ENCODE measurements at regions not wholly inside any gene's neighbourhood (a gene's known extent, or its start where the extent isn't known, plus 50 kb on each side); places are given as distances from the start of the nearest gene placed in this dataset.

DNA sequence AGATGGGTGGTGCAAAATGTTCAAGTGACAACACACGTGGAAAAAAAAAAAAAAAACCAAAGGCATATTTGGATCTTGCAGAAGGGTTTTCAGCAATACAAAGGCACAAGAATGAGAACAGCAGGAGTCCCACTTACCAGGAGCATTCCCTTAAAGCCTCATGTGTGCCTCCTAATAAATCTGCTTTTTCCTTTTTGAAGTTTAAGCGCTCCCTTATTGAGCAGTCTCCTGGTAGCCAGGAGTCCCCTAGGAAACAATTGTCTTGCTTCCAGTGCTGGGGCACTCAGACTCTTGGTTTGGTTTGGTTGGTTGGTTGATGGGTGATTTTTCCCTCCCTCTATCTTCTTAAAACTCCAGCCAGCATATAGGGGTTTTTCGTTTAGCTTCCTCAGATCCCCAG, 321.8 kb upstream of the NFE2L3 start:
- DNase-seq = no peak

DNA sequence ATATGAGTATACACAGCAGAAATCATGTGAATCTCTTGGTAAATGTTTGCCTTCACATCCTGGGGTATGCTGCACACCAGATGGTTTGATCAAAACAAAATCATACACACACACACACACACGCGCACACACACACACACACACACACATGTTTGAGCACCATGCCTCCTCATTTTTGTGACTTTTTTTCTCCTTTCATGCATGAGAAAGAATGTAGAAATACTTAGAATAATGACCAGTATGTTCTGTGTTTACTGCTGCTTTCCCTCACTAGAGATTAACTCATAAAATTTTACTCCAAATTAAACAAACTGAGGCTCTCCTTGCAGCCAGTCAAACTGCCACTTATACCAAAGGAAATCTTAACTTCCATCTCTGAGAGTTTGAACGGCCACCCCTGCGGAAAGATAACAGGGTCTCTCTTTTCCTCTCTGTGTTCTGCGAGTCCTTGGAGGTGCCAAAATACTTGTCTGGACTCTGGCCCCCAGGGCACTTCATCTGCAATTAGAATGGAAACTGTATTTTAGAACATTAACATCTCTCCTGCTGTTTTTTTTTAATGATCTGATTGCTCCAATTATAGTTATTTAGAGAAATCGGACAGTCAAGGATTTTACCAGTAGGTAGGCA, 320.8 kb upstream of the NFE2L3 start:
- DNase-seq = no peak

DNA sequence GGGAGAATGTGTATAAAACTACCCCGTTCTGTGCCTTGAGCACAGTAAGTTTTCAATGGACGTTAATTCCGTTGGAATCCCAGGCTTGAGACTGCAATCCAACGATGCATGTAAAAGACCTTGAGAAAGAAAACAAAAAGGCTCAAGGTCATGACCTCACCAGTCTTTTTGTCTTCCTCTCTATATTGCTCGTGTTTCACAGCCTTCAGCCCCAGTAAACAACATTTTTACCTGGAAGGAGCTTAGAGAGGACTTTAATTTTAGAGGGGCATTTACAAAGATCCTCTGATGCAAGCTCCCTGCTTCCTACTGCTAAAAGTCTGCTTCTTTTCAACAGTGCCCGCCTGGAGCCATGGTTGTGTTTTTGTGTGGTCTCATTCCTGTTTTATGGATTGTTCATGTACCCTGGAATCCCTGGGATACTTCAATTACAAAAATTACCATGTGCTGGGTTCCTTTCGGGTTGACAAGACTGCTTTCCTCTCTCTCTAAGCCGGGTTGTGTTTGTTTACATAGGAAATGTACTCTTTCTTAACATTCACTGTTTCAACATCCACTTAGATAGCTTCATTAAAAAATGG, 320.1 kb upstream of the NFE2L3 start:
- no peak for DNase-seq

DNA sequence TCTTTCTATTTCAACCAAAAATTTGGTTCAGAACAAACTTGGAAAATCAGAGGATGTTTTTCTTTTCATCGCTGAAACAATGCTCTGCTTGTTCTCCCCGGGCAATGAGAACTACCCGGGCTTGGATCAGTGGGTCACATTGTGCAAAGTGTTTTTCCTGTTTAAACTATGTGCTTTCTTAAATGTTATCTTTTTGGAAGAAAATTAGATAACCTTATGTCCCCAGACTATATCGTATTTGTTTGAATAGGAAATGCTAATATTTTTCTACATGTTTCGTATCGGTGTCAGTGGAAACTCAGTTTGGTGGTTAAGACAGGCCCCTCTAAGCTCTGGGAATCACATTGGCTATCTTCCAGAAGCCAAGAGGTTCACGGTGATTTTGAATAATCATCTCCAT, 319.5 kb upstream of the NFE2L3 start:
- DNase-seq = no peak

DNA sequence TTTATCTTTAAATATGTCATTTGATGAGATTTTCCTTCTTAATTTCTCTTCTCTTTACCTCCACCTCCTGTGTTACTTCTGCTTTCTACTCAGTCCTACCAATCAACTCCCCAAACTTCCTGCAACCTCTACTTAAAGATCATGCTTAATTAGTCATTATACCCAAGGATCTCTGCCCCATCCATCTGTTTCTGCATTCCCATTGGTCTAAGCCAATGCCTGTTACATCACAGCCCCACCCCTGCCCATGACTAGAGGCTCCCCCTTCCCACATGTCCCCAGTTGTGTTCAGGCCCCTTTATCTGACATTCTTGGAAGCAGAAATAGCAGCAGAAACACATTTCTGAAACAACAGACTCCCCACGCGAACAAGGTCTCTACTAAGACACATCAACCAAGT, 319.1 kb upstream of the NFE2L3 start:
- no peak for DNase-seq

DNA sequence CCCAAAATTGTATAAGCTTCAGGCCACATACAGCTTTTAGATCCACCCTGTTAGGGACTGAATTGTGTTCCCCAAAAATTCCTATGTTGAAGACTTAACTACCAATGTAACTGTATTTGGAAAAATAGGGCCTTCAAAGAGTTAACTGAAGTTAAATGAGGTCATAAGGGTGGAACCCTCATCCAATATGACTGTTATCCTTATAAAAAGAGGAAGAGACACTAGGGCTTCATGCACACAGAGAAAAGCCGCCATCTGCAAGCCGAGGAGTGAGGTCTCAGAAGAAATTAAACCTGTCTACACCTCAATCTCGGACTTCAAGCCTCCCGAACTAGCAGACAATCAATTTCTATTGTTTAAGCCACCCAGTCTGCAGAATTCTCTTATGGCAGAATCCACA, 317.9 kb upstream of the NFE2L3 start:
- DNase-seq = no peak

DNA sequence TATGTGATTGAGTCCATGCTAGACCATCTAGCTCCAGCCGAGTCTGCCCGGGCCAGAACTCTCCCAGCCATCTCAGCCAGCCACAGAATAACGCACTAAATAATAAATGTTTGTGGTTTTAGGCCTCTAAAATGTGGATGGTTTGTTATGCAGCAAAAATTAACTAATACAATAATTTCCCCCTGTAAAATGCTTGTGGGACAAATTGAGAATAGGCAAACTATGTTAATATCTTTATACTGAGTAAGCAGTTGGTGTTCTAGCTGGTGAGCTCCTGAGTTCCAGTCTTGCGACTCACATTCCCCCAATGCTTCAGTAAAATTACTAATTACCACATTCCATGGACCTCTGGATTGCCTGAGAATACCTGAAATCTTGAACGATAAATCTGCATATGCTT, 316.8 kb upstream of the NFE2L3 start:
- DNase-seq = no peak

DNA sequence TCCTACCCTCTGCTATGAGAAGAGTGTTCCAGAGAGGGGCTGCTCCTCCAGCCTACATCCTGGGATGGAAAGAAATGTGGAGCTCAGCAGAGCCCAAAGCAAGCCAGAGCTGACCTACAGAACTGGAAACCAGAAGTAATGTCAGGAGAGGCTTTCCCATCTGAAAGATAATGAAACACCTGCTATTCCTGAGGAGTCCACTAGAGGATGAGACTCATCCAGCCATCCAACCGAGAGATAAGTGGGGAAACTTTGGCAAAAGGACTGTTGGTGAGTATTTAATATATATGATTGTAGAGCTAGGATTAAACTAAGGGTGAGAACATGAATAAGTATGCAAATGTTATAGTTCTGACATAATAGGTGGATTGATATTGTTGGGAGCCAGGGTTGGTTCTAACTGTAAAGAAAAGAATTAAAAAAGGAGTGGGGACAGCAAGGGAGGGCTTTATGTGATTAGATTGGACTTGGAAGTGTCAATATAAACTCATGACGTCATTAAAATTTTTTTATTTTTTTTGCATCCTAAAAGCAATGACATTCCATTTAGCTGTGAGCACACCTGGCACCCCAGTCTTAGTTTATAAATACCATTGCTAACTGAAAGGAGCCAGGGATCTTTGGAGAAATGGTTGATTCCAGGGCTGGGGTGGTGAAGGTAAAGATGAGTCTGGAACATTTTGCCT, 312.8 kb upstream of the NFE2L3 start:
- DNase-seq = no peak

DNA sequence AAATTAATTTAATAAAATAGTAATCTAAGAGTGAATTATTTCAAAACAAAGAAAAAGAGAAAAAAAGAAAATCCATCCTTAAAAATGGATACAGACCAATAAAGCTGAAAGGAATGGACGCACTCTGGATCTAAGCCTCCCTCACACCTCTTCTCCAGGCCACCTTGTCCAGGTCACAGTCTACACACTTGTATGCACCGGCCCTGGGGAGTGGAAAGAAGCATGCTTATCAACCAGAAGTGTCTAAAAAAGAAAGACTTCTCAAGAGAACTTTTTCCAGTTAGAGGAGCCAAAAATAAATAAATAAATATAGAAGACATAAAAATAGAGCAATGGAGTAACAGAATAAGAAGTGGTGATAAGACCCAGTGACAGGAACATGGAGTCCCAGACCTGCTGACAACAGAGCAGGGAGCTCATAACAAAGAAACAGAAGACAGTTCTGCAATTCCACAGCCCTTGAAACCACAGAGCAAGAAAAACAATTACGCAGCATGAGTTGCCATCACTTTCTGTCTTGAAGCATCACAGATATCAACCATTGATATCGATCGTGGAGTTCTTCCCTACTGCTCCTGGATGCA, 311.7 kb upstream of the NFE2L3 start:
- DNase-seq = no peak

DNA sequence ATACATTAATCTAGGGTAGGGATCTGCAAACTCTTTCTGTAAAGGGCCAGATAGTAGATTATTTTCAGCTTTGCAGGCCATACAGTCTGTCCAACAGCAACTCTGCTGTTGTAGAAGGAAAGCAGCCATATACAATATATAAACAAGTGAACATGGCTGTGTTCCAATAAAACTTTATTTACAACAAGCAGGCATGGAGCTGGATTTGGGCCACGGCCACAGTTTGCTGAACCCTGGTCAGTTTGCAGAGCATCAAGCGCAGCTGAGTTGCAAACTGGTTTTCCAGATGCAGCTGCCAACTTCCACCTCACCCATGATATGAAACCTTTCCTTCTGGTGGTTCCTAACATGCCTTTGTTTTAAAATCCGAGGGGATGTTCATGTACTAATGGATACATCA, 310.4 kb upstream of the NFE2L3 start:
- no peak for DNase-seq

DNA sequence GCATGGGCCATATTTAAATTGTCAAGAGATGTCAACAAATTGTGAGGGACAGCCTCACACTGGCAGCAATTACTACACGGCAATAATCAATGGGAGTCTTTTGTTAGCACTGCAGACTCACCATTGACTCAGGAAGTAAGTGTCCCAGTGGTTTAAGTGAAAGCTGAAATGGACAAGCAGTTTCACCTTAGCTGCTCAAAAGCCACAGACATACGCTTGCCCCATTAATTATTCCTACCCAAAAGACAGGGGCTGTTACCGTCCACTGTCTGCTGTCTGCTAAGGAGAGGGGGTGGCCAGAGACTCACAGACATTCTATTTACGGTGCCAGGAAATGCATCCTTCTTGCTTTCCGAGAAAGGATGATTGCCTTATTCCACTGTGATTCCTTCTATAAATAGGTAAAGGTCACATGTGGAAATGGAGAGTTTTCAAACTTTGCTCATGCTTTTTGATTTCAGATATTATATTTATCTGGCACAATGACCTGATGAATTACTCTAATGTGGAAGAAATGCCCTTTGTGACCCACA, 309.7 kb upstream of the NFE2L3 start:
- no peak for DNase-seq

DNA sequence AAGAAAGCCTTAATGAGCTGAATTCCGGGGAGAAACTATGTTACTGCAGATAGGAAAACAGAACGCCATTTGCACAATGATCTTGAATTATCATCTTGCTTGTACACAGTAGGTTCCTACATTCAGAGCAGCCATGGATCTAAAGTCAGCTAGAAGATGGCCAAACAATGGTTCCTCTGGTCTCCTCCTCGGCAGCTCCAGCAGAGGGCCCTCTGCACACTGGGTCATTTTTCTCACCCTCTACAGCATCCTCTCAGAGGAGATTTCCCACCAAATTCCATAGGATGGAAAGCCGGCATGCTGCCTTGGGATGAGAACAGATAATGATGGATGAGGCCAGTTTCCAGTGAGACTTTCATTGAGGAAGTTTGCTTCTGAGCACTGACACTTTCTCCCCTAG, 308.5 kb upstream of the NFE2L3 start:
- no peak for DNase-seq

DNA sequence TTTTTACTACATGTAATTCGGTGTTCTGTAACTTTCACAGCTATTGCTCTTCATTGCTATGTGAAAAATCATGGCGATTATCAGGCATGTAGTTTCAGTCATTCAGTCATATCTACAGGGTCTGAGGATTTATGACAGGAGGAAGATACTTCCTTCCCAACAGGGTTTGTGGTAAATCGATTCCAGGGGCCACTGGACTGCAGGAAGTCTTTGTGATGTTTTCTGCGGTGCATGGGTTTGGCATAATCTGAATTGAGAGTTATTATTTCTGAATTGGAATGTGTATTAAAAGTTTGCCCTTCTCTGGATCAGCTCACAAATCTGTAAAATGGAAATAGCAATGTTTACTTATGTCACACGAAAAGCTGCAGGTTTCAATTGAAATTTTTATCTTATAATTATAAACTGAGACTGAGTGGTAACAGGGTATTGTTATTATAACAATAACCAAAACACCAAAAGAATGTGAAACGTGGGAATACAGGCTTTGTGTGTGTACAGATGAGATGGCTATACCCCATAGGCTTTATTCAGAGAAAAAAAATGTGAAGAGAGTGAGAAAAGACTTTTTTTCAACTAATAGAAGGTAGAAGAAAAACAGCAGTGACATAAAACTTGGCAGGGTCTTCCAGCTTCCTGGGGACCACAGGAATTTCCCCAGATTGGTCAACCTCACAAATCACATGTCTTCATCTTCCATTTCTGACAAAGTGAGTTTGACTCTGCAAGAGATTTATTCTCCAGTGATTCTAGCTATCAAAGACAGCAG, 307.7 kb upstream of the NFE2L3 start:
- no peak for DNase-seq

DNA sequence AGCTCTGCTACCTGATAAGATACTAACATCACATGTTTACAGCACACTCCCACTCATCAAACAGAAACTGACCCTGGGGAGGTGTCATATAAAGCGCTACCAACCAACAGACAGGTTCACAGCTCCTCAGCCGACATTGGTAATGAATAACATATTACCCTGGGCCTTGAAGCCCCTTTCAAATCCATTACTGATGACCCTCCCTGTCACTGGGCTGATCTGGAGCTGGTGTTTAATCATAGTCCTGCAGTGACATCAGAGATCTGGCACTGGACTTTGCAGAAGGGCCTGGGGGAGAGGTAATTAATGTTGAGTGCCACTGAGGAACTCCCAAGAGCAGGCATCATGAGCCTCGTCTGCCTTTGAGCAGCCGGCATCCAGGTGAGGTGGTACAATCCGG, 306.5 kb upstream of the NFE2L3 start:
- no peak for DNase-seq

DNA sequence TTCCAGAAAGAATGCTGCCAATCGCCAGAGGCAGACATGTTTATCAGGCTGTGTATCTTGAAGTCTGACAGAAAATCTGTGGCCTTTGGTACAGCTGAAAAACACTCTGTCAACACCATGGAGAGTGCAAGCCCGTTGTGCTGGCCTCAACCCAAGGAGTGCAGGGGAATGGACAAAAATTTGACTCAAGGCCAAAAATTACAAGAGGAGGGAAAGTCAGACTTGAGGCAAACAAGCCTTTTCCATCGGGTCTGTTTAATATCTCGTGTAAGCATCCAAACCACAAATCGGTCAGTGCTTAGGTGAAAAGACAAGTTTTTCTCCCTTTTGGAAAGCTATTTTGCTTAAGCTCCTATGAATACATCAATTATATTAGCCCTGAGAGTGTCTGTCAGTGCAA, 305.3 kb upstream of the NFE2L3 start:
- no peak for DNase-seq

DNA sequence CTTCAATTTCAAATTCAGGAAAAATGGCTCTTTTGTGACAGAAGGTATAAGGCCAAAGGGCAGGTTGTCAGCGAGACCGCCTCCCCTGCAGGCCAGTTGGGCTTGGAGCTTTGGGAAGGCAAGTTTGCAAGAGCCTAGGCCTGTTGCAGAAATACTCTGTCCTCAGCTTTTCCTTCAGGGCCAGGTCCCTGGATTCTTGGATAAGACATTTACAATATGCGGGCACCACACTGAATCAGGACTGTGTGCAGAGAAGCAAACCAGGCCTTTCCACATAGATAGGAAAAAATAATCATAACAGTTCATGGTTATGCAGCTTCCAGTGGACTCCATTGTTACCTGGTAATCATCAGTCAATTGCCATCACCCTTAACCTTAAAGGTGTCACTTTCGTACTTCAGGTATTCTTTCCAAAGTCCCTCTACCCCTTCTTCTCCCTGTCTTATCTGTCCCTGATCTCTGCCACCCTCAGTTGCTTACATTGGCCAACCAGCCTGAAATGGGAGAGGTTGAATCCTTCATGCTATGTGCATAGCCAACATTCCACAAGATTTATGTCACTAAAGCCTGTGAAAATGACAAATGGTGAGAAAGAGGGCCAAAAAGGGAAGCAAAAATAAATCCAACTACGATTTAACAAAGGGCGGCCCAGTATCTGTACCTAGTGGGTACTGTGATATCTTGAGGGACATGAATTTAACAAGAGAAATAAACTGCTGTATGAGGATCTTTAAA, 304.5 kb upstream of the NFE2L3 start:
- no peak for DNase-seq

DNA sequence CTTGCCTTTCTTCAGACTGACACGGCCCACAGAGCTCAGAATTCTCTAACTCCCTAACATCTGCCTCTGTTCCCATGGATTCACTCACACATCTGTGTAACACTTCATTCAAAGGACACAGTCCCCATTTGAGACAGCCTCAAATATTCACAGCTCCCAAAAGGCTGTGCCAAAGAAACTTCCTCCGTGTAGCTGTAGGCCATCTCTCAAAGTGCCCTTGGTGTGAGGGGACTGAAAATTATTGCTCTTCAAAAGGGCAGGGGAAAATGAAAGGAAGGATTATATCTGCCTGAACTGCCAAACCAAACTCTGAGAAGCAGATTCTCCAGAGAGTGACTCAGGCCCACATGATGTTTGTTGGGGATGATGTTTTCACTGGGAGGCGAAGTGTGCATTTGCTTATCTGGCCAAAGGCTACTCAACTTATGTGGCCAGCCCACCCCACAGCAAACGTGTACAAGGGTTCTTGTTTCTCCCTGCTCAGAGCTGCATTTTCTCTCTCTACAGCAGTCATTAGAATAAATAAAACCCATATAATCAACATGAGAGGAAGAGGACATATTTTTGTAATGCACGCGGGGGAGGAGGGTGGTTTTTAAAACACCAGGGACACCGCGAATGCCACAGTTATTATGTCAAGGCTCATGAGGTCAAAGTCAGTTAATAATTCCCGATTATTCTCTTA, 302.4 kb upstream of the NFE2L3 start:
- DNase-seq = no peak

DNA sequence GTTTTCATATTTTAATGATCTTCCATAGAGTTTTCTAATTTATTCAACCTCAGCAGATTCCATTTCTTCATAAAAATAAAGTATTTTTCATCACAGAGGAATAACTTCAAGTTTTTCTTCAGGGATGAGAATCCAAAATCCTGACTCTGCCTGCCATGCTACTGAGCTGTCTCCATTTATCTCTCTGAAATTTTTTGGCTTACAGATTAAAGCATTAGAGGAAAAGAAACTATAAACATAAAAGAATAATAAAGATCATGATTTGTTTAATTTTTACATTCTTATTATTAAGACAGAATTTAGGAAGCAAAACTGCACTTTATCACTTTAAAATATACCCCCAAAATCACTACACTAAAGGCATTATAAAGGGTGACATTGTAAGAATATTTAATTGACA, 301.8 kb upstream of the NFE2L3 start:
- no peak for DNase-seq

DNA sequence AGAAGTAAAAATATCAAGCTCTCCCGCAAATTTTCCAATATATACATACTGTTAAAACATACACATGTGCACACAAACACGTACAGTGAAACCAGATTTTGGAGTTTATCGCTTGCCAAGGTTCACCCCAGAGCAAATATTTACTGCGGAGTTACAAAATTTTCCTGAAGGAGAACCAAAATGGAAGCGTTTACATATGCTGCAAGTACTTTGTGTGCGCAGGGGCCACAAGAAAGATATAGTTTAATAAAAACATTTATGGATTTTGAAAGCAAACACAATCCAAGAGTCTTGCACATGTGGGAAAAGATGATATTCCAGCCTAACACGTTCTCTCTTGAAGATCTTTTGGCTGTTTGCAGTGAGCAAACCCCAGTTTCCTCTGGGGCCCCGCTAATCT, 301.3 kb upstream of the NFE2L3 start:
- DNase-seq = no peak

DNA sequence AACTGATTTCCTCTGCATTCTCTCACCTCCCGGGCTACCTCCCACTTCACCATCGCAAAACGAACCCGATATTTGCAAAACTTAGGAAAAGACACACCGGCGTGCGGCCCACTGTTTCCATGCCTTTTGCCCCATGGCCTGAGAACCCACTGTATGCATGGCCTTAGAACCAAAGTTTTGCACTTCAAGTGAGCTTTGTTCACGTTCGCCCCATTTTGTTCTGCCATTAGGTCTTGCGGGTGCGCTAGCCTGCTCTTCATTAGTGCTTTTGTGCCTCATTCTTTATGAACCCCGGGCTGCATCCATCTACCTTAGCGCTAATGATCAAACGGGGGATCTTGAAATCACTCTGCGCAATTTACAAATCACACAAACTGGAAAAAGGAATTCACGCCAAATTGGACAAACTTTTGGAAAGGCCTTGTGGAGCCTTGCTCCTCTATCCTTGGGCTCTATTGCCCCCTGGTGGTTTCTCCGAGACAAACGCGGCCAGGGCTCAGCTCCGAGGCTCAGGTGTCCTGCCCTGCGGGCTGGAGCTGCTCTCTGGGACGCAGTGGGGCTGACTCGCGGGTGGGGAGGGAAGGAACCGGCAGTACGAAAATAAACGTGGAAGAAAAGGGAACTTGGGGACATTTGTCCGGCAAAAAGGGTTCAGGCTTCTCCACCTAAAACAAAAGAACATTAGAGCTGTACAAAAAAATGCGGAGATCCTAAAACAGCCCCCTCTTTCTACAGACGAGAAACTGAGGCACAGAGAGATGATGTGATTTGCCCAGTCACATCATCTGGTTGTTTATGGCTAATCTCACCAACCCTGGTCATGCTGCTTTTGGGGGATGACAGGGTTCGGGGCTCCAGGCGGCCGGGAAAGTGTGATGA, 300.4 kb upstream of the NFE2L3 start:
- DNase-seq = peak; percentile 35

All from CD4-positive, alpha-beta T cell treated with Interleukin-4 for 4 hours (primary cell).